ENCODE measurements at regions not wholly inside any gene's neighbourhood (a gene's known extent, or its start where the extent isn't known, plus 50 kb on each side); places are given as distances from the start of the nearest gene placed in this dataset.

DNA sequence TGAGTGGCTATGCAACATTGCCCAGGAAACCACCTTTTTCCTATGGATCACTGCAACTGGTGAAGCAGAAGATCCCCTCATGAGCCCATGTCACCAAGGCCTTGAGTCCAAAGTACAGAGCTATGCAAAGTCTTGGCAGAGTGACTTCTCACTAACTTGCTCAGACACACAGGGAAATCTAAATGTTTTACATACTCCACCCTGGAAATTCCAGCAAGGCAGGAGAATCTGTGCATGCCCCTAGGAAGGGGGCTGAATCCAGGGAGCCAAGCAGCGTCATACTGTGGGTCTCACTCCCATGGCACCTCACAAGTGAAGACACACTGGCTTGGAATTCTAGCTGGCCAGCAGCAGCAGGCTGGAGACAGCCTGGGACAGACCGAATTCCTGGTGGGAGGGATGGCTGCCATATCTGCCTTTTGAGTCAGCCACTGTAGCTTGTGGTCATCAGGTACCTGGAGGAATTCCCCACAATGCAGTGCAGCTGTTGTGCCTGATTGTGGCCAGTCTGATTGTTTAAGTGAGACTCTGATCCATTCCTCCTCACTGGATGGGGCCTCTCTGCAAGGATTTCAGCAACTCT lies 1817.4 kb downstream of the SUCLG1 start:
- TF ChIP-seq, protein P1, sequence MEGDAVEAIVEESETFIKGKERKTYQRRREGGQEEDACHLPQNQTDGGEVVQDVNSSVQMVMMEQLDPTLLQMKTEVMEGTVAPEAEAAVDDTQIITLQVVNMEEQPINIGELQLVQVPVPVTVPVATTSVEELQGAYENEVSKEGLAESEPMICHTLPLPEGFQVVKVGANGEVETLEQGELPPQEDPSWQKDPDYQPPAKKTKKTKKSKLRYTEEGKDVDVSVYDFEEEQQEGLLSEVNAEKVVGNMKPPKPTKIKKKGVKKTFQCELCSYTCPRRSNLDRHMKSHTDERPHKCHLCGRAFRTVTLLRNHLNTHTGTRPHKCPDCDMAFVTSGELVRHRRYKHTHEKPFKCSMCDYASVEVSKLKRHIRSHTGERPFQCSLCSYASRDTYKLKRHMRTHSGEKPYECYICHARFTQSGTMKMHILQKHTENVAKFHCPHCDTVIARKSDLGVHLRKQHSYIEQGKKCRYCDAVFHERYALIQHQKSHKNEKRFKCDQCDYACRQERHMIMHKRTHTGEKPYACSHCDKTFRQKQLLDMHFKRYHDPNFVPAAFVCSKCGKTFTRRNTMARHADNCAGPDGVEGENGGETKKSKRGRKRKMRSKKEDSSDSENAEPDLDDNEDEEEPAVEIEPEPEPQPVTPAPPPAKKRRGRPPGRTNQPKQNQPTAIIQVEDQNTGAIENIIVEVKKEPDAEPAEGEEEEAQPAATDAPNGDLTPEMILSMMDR (IDR thresholded peaks at IDR 0.05) = no peak
- TF ChIP-seq POLR2A (IDR thresholded peaks at IDR 0.05) = no peak

Measured in testis (tissue), 2 donors.